Stimulated activated CD4-positive, alpha-beta T cell treated with anti-CD3 and anti-CD28 coated beads, Interleukin-12 subunit alpha, Interleukin-12 subunit beta, amount 100 ng/mL, for 48 hours (primary cell): ENCODE measurements at regions not wholly inside any gene's neighbourhood (a gene's known extent, or its start where the extent isn't known, plus 50 kb on each side); places are given as distances from the start of the nearest gene placed in this dataset.
"Not testable (repeated sequence)": the region's sequence is repeated elsewhere in the genome, so short reads cannot be mapped to it uniquely, and the experiment has no call there.

ENCODE experiments used
- DNase-seq, 3 donors: peaks; one replicate each; pipeline ENCODE4 v3.0.0-alpha.2; 2020; ENCODE audit warnings: low read depth in 2 of 3, low spot score in 1 of 3

DNA sequence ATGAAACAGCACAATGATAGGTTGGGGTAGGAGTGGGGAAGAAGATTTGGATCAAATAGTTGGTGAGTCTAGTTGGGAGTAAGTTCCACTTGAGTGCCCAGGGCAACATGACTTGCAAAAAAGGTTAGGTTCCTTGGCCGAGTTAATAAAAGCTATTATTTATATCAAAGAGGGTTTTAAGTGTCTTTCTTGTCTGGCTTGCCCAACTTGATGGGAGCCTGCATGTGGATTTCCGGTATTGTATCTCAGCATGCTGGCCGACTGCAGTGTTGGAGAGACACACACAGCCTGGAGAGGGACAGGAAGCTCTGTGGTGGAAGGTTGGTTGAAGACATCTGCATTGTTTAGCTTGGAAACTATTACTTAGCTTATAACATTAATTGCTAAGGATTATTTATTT is 449.5 kb upstream of the TBL1XR1 start:
- DNase-seq: no peak

GRCh38 chr3:177647341-177647740 is 450.1 kb upstream of the TBL1XR1 start:
- no peak for DNase-seq

DNA sequence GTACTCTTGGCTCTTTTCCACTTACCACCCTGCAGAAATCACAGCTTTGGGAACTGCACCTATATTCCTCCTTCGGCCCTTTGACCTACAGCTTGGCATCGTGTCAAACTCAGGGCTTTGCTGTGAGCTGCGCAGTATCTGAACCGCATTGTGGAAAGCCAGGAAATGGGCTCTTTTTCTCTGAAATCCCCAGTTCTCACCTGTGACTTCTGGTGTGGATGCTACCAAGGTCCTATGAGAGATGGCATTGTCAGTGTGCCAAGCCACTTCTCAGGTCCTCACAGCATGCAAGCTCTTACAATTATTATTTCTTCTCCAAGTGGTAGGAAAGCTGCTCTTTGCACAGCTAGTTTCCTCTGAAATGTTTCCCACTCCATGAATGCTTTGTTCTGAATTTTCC is 450.6 kb upstream of the TBL1XR1 start:
- DNase-seq: no peak

- DNase-seq: no peak
Measured at GRCh38 chr3:177652556-177653291, 455.4 kb upstream of the TBL1XR1 start.

- DNase-seq: no peak
Measured at GRCh38 chr3:177657243-177657642, 460.0 kb upstream of the TBL1XR1 start.

- no peak for DNase-seq
Measured at GRCh38 chr3:177658354-177658753, 461.1 kb upstream of the TBL1XR1 start.

- DNase-seq: not testable (repeated sequence)
Measured at GRCh38 chr3:177664380-177665103, 467.3 kb upstream of the TBL1XR1 start.

GRCh38 chr3:177665122-177665808 is 468.0 kb upstream of the TBL1XR1 start:
- no peak for DNase-seq

GRCh38 chr3:177672252-177672911 is 475.1 kb upstream of the TBL1XR1 start:
- no peak for DNase-seq

- no peak for DNase-seq
Measured at GRCh38 chr3:177673112-177673914, 476.0 kb upstream of the TBL1XR1 start.

- no peak for DNase-seq
Measured at GRCh38 chr3:177674186-177674585, 476.9 kb upstream of the TBL1XR1 start.

DNA sequence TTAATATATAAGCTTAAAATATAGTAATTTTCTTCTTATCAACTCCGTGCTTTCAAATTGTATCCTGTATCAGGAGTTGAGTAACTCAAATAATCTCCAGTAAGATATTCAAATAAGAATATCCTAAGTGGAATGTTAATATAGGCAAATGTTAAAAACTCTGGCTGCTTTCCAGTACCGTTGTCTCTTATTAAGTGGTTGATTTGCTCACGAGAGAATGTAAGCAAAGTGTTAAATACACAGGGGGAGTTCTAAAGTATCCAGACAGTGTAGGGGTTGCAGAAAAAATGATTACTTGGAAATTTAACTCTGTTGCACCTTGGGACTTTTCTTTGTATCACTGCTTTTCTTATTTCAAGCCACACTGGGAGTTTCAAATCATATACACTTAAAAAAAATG is 478.9 kb upstream of the TBL1XR1 start:
- no peak for DNase-seq

GRCh38 chr3:177676947-177677587 is 479.8 kb upstream of the TBL1XR1 start:
- DNase-seq: no peak

GRCh38 chr3:177679568-177680471 is 482.5 kb upstream of the TBL1XR1 start:
- DNase-seq: peak; percentile 12 to 26 (median 21)

DNA sequence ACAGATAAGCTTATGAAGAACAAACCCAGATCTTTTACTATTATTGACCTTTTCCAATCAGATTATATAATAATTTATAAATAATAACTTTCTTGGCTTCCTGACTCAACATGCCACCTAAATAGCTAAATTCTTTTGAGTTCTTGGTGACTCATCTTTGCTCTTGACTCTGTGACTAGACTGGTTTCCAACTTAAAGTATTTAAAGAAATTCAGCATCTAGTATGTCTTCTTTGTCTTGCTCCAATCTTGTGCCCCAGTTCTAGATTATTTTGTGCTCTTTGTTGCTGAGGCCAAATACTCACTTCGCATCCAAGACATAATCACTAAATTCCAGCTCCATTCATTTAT is 483.2 kb upstream of the TBL1XR1 start:
- DNase-seq: no peak

- DNase-seq: no peak
Measured at GRCh38 chr3:177681156-177681555, 483.9 kb upstream of the TBL1XR1 start.

DNA sequence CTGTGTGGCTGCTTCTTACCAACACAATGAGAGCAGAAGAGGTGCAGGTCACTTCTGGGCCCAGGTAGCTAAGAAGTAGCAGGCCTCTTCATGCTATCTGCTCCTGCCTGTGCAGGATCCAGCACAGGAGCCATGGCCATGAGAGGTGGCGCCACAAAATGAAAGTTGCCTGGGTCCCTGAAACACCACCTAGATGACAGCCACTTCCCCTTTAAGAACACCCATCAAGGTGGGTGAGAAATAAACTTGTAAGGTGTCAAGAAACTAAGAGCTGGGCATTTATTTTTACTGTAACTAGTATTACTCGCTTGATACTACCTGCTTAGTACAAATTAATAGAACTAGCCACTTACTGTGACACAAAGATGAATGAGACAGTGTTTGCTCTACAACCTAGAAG is 484.6 kb upstream of the TBL1XR1 start:
- no peak for DNase-seq

- no peak for DNase-seq
Measured at GRCh38 chr3:177683586-177683985, 486.3 kb upstream of the TBL1XR1 start.

- no peak for DNase-seq
Measured at GRCh38 chr3:177686671-177687070, 489.4 kb upstream of the TBL1XR1 start.
